OCI-LY3 (cell line): ENCODE measurements at regions not wholly inside any gene's neighbourhood (a gene's known extent, or its start where the extent isn't known, plus 50 kb on each side); places are given as distances from the start of the nearest gene placed in this dataset.

Experiments
- CTCF ChIP-seq: fragments of 200-600, 300-600 bp; sonication (generic); IDR thresholded peaks from 2 replicates; pipeline ENCODE4 v1.5.1; 2014; ENCODE audit warnings: antibody characterized with exemption, low read length, low read depth
- EZH2phosphoT487 ChIP-seq: fragments of 200-600 bp; shearing (Covaris generic); IDR thresholded peaks from 2 replicates; pipeline ENCODE4 v1.6.1; 2018; ENCODE audit warnings: antibody characterized with exemption, mixed run types, low read depth

DNA sequence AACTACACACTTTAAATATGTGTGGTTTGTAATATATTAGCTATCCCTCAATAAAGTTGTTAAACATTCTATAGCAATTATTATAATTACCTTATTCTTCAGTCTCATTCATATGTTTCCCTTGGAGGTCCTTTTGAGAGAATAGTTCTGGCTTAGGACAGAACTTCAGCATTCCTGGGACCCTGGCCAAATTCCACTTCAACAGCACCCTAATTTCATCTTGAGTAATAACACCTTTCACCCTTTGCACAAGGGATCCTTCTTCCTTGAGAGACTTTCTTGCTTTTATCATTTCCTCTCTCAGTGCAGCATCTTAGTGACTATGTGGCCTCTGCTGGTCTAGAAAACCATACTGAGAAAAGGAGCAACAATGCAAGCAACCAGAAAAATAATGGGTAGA is 255.9 kb downstream of the C11orf87 start:
- TF ChIP-seq CTCF (no peak), EZH2phosphoT487 (no peak)
